GM19397 (cell line): ENCODE measurements at regions not wholly inside any gene's neighbourhood (a gene's known extent, or its start where the extent isn't known, plus 50 kb on each side); places are given as distances from the start of the nearest gene placed in this dataset.
"Not testable (repeated sequence)": the region's sequence is repeated elsewhere in the genome, so short reads cannot be mapped to it uniquely, and the experiment has no call there.

Experiments used
- ATAC-seq: cut with Tn5 transposase; IDR thresholded peaks from one replicate; pipeline ENCODE4 v1.9.1; 2021; ENCODE audit warnings: mild to moderate bottlenecking, moderate library complexity; ENCODE audit not compliant: unreplicated experiment

DNA sequence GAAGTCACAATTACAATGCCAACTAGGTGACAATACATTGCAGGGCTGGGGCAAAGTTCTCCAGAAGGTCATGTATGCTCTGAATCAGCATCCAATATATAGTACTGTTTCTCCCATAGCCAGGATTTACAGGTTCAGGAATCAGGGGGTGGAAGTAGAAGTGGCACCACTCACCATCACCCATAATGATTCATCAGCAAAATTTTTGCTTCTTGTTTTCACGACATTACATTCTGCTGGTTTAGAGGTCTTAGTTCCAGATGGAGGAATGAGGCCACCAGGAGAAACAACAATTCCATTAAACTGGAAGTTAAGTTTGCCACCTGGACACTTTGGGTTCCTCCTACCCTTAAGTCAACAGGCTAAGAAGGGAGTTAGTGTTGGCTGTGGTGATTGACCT lies 505.9 kb downstream of the SLC6A15 start:
- not testable (repeated sequence) for ATAC-seq

DNA sequence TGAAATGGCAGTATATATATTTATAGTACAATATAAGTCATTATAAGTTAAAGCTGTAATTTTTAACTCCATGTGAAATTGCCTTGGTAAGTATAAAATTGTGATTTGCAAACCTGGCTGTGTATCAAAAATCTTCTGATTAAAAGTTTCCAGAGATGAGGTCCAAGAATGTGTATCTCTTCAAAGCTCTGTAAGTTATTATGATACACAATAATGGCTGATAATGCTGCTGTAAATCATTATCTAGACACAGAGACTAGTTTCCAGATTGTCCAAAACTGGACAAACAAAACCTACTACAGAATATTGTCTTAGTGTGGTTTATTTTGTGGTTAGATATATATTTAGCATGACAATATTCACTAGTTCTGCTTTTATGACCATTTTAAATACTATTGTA lies 514.8 kb downstream of the SLC6A15 start:
- no peak for ATAC-seq

DNA sequence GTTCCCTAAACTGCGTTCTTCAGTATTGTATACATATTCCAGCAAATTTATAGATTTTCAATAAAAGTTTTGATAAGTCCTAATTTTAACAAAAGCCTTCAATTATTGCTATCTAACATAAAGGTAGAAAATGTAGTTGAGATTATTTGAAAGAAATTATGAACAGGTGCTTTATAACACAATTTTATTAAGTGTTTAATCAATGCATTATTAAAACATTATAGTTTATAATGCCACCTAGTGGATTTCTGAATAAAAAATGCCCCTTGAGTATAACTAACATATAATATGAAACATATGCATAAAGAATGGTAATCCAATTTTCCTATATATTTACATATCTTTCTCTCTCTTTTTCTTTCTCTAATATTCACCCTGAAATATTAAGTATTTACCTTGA lies 515.3 kb downstream of the SLC6A15 start:
- ATAC-seq, result no peak

DNA sequence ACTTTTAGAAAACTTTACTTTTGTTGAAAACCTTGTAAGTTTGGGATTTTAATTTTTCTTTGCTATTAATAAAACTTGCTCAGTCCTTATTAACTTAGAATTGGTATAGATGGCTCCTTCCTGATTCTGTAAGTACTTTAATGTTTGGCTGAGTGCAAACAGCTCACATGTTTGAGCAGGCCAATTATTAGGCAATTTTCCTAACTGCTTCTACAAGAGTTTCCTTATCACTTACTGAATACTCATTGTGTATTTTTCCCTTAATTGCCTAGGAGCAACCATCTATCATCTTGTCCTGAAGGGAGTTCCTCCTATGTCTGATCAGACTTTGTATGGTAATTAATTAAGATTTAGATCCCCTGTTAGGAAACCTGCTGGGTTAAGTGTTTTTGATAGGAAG lies 521.4 kb downstream of the SLC6A15 start:
- not testable (repeated sequence) for ATAC-seq

DNA sequence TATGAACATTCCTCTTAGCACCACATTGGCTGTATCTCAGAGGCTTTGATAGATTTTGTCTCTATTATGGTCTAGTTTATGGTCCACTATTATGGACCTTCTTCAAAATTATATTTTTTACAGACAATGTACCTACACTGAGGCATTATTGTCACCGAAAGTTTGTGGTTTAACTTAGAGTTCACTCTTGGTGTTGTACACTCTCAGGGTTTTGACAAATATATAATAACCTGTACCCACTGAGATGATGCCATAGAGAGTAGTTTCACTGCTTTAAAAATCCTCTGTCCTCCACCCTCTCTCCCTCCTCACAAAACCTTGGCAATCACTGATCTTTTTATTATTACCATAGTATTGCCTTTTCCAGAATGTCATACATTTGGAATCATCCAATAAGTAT lies 528.2 kb downstream of the SLC6A15 start:
- no peak for ATAC-seq

DNA sequence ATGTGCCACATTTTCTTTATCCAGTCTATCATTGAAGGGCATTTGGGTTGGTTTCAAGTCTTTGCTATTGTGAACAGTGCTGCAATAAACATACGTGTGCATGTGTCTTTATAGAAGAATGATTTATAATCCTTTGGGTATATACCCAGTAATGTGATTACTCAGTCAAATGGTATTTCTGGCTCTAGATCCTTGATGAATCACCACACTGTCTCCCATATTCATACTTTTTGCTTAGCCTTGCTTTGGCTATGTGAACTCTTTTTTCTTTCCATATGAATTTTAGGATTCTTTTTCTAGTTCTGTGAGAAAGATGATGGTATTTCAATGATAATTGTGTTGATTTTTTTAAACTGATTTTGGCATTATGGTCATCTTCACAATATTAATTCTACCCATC lies 530.1 kb downstream of the SLC6A15 start:
- not testable (repeated sequence) for ATAC-seq

DNA sequence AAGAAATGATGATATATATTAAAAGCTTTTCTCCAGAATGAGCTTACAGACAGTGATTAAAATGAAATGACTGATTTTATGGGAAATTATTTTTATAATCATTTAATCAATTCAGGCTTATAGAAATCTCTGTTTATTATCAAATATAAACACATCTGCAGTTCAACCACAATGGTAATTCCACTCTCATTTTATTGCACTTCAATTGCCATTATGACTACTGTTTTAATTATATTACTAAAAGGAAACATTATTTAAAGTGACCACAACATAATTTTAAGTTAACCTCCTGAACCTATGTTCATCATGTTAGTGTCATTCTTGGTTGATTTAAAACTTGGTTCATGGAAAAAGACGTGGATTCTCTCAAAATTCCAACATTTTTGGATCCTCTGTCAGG lies 536.3 kb downstream of the SLC6A15 start:
- no peak for ATAC-seq

DNA sequence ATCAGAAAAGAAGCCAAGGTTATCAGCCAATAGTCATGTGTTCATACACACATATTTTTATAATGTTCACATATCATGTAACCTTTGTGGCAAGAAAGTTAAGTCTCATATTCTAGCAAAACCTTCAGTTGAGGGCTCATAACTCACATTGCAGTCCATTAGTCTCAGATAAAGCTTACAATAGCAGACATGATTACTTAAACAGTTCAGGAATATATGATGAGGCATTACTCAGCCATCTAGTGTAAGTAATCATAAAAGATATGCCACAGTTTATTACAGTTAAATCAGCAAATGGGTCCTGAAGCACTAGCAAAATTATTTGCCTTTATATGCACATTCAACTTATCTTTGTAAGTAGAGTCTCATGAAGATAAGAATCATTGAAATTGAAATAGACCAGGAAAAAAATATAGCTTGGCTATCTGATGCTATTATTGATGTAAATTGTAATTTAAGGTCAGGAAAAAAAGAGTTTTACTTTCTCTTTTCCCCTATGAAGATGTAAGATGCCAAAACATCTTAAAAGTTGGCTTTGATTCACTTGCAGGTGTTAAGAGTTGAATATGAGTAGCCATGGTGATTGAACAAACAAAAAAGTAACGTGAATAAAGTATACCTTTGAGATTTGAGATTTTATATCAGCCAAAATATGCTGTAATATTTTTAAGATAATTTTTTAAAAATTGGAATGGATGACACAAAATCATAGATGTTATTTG lies 537.0 kb downstream of the SLC6A15 start:
- ATAC-seq, result no peak

DNA sequence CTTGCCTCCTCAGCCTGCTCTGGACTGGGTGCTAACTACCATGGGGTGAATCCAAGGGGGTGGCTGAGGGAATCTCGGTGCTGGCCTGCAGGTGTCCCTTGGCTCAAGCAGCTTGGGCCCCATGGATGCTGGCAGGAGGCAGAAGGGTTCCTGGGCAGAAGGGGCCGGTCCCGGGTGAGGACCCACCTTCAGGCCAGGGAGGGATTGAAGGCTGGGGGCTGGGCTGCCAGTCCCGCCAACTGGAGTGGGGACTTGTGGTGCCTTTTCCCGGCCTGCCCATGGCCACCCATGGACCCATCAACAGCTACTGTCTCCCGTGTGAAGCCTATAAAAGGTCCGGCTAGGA lies 550.1 kb downstream of the SLC6A15 start:
- no peak for ATAC-seq

DNA sequence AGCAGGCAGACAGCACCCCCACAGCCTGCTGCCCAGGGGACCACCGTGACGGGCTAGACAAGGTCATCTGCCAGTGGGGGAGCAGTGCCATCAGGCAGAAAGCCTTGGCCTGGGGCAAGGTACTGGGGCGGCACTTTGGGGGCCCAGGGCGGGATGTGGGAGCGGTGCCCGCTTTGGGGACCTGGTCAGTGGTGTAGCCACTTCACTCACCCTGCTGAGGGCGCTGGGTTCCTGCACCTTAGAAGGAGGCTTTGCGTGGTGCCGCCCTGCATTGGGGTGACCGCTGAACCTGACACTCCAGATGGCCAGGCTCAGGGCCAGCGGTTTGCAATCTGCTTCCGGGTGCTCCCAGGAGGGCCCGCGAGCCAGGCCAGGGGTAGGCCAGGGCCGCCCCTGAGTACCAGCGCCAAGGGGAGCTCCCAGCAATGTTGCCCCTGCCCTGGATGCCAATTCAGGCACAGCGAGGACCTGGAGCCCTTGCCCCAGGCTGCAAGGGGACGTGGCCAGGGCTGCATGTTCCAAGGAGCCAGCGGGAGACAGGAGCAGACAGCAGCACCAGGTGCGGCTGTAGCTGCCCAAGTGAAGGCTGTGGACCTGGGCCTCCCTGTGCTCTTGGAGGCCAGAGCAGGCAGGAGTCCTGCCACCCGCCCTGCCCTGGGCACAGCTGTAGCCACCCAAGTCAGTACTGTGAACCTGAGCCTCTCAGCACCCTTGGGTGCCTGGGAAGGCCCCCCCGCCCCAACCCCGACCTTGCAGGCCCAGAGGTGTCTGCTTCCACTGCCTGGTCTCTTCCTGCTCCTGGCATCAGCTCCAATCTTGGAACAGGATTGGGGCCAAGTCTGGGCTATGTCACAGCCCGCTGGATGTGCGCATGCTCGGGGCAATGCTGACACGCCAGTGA lies 550.7 kb downstream of the SLC6A15 start:
- no peak for ATAC-seq

DNA sequence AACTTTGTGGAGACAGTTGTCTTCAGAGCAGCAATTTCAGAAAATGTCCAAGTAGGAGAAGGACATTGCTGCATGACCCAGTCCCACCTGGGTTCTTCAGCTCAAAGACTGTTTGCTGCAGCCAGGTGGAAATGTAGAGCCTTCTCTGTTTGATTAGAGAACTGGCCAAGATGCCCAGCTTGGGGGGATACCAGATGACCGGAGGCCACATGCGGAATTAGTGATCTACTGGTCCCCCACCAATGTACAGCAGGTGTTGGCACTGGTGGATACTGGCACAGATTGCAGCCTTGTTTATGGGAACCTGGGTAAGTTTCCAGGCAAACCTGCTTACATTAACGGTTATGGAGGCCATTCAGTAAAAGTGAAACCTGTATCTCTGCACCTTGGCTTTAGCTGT lies 555.3 kb downstream of the SLC6A15 start:
- ATAC-seq, result no peak

DNA sequence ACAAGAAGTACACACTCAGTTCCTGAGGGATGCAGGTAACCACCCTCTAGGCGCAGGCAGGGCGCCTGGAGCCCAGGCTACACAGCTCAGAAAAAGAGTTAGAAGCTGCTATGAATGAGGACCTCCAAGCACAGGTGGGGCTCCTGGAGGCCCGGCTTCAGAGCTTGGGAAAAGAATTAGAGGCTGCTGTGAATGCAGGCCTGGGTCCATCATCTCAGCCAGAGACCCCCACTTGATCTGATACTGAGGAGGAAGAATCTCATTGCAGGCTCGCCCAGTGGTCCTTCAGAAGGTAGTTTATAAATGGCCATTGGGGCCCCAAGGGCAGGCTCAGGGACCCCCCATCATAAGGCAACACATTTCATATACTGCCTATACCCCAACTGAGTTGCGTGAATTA lies 556.4 kb downstream of the SLC6A15 start:
- ATAC-seq, result no peak

DNA sequence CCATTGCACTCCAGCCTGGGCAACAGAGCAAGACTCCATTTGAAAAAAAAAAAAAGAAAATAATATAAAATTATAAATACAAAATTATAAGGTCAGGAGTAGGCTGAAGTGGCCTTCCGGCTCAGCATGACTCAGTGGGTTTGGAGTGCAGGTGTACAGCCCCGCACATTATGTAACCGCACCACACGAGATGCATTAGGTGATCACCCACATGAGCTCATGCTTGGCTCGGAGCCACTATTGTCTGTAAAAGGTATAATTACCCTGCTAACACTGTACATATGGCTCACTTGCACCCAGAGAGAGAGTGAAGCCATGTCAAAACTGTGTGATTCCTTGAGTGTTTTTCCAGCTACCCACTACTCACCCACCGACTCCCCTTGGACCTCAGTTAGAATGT lies 557.0 kb downstream of the SLC6A15 start:
- no peak for ATAC-seq

DNA sequence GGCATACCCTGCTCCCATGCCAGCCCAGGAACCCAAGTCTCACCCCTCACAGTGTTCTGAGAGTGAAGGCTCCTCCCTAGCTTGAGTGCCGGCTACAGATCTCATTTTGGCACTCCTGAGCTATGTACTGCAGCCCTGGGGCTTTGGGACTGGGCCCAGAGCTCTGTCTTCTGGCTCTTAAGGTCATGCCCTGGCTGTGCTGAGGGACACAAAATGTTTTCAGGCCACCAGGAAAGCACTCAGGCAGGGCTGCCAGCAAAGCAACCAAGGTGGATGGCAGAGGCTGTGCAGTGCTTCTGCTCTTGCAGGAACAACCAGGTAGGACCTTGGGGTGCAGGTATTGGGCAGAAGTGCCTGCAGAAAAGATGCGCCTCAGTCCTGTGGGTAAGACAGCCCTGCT lies 564.0 kb downstream of the SLC6A15 start:
- no peak for ATAC-seq

DNA sequence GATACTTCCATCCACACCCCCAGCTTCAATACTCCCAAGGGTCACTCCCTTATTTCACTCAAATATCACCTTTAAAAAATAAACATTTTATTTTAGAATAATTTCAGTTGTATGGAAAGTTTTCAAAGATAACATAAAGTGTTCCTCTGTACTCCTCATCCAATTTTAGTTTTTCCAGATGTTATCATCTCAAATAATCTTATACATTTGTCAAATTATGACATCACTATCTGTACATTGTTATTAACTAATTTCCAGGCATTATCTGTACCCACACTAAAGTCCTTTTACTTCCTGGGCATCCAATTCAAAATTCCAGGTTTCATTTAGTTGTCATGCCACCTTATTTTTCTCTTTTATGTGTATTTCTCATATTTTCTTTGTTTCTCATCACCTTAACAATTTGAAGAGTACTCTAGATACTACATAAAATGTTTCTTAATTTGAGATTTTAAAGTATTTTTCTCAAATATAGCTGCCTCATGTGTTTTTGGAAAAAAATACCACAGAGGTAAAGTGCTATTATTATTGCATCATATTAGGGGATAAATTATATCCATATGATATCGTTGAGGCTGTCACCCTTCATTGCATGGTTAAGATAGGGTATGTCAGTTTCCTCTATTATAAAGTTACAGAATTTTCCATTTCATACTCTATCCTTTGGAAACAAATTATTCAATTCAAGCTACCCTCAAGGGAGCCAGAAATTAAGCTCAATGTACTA lies 571.0 kb downstream of the SLC6A15 start:
- no peak for ATAC-seq

DNA sequence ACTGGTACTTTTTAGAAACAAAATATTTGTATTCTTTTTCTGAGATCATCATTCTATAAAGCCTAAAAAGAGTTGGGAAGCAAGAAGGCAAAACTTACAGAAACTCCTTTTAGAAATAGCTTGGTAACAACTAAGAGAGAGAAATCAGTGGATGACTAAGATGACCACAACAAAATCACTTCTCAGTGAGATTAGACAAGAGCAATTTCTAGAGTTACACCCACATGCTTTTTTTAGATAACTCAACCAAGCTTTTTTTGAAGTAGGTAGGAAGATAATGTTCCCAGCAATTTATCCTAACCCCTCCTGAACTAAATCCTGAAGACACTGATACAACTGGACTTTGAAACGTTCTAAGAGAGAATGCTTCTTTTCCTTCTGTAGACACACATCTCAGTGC lies 576.4 kb downstream of the SLC6A15 start:
- no peak for ATAC-seq

DNA sequence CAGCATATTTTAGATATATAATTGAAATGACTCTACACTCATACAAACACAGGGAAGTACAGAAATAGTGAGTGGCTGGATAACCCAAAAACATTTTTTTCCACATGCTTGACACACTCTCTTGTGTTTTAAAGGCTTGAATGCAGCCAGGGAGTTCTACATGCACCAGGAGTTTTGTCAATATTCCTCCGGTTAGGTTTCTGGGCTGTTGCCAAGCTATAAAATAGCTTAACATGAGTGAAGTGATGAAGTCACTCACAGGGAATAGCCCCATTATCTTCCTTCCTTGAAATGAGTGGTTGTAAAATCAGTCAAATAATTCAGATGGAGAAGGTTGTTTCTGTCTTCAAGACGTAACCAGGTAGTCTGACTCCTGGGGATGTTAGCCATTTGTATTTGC lies 582.7 kb downstream of the SLC6A15 start:
- no peak for ATAC-seq

DNA sequence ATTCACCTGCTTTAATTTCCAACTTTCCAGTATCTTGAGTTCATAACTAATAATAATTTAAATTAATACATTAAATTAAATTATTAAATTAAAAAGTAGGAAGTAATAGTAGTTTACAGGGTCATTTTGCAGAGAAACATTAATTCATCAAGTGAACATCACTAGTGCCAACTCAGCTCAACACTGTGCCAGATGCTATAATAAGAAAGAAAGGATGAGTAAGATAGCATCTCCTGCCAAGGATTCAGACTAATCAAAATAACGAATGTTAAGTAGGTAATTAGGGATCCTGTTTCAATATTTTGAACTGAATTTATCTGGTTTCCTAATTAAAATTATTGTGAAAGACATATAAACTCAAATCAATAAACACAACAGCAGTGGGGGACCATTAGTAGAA lies 596.7 kb downstream of the SLC6A15 start:
- ATAC-seq, result no peak

DNA sequence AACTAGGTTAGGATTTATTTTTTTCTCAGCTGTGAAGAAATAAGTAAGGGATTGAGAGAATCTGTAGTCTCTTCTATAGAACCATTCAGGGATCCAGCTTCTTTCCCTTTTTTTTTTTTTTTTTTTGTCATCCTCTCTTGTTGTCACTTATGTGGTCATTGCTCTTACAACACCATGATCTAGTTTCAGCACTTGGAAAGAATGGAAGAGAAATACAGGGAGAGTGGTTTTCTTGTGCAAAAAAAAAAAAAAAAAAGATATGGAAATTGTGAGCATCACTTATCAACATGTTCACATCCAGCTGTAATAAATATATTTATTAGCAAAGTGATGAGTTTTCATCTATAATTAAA lies 599.3 kb downstream of the SLC6A15 start:
- no peak for ATAC-seq

DNA sequence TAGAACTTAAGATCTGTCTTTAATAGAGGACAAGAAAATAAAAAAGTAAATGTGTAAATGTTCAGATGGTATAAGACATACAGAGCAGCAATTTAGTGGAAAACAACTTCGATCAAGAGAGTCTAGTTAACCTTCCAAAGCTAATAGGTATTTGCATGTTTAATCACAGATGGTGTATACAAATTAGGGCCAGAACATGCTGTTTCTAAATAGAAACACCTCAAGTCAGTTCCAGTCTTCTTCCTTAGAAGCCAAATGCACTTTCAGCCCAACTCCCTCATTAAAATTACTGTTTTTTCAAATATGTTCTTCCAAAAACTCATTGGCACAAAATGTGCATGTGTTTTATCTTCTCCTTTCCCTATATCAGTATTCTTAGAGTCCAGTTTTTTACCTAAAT lies 604.4 kb downstream of the SLC6A15 start:
- ATAC-seq, result no peak

DNA sequence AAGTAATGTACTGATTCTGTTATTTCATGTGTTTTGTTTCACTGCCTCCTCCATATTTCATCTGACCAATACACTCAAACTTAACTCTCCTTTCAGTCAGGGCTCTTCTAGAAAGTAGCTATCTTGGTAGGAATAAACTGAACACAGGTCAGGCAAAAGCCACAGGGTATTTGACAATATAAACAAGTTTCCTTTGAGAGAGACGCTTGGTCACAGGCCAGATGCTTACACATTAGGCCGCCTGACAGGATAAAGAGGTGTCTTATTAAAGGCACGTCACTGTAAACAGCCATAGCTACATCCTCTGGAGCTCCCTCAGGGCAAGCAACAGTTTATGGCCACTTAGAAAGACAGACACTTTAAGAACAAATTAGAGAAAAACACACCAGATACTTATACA lies 607.5 kb downstream of the SLC6A15 start:
- ATAC-seq, result no peak

DNA sequence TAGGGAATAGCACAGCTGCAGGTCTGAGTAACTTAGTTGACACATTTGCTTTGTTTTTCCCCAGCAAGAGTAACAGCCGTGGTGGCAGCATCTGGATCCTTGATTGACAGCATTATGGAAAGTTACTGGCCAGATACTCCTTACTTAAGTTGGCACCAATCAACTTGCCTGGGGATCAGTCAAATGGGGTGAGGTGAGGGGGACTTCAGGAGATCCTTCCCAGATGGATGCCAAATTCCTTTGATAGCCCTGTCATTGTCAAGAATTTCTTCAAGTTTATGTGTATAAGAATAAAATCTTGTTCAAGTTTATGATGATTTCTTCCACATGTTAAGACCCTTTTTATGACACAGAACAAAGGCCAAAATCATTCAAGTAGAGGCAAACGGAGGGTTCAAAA lies 618.4 kb downstream of the SLC6A15 start:
- ATAC-seq, result no peak
